Tibial nerve (tissue), 4 donors: ENCODE measurements at regions not wholly inside any gene's neighbourhood (a gene's known extent, or its start where the extent isn't known, plus 50 kb on each side); places are given as distances from the start of the nearest gene placed in this dataset.

Experiments
- EP300 ChIP-seq, 2 donors: sonication (generic); formaldehyde crosslinking; IDR thresholded peaks; one replicate each; pipeline ENCODE4 v1.6.1; 2017; ENCODE audit warnings: antibody characterized with exemption in 2 of 2, mild to moderate bottlenecking in 1 of 2
- POLR2A ChIP-seq, 2 donors: fragments of 450-650 bp; IDR thresholded peaks; one replicate each; pipeline ENCODE4 v1.6.1; 2017; ENCODE audit warnings: antibody characterized with exemption in 2 of 2, mild to moderate bottlenecking in 2 of 2, moderate library complexity in 2 of 2
- TF ChIP-seq, protein P1 (sequence below), 5 experiments: fragments of 200-600 bp in 3 of 5; fragments of 450-650 bp in 2 of 5; sonication (generic) in 3 of 5; IDR thresholded peaks; one replicate each; pipeline ENCODE4 v1.5.1; 2016 to 2019; ENCODE audit warnings: antibody characterized with exemption in 5 of 5, mild to moderate bottlenecking in 3 of 5, moderate library complexity in 2 of 5

DNA sequence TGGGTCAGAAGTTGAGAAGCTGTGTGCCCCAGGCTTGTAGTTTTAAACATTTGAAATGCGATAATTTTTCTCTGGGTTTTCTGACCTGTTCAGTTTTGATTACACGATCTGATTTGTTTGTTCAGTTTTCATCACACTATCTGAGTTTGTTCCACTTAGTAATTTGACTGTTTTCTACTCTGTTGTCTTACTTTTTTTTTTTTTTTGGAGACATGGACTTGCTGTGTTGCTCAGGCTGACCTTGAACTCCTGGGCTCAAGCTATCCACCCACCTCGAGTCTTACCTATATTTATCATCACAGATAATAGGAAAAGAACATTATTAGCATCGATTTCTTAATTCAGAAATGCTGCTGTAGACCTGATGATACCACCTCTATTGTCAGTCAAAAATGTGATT is 379.1 kb downstream of the UTRN start:
- no peak for TF ChIP-seq EP300 (IDR thresholded peaks at IDR 0.05)
- TF ChIP-seq, protein P1, sequence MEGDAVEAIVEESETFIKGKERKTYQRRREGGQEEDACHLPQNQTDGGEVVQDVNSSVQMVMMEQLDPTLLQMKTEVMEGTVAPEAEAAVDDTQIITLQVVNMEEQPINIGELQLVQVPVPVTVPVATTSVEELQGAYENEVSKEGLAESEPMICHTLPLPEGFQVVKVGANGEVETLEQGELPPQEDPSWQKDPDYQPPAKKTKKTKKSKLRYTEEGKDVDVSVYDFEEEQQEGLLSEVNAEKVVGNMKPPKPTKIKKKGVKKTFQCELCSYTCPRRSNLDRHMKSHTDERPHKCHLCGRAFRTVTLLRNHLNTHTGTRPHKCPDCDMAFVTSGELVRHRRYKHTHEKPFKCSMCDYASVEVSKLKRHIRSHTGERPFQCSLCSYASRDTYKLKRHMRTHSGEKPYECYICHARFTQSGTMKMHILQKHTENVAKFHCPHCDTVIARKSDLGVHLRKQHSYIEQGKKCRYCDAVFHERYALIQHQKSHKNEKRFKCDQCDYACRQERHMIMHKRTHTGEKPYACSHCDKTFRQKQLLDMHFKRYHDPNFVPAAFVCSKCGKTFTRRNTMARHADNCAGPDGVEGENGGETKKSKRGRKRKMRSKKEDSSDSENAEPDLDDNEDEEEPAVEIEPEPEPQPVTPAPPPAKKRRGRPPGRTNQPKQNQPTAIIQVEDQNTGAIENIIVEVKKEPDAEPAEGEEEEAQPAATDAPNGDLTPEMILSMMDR (IDR thresholded peaks at IDR 0.05): no peak
- no peak for TF ChIP-seq POLR2A (IDR thresholded peaks at IDR 0.05)
